ENCODE measurements at regions not wholly inside any gene's neighbourhood (a gene's known extent, or its start where the extent isn't known, plus 50 kb on each side); places are given as distances from the start of the nearest gene placed in this dataset.

GRCh38 chr12:33310471-33310870, 129.1 kb downstream of the SYT10 start:
- no peaks in the 10 kb centered on the region for H3K36me3 ChIP-seq (replicated peaks in 1 of 2; ENCODE audit: control insufficient read depth in 1 of 2, insufficient read depth in 2 of 2, low read length in 2 of 2)
- no peak overlapping the region for H3K4me2 ChIP-seq (ENCODE audit: low read depth, low read length)
- no peaks in the 10 kb centered on the region for H3K9me3 ChIP-seq (ENCODE audit: low read length)
- 29% methylated on average over 4 of the region's 4 CpGs for WGBS (ENCODE audit: low lambda C conversion rate)
- DNase-seq (ENCODE audit: low spot score), result no peak
- BruUV-seq (replicated peaks), result no TSS peak
- intact Hi-C loops (cut with micrococcal nuclease; ENCODE audit: unreplicated experiment) (no loop called here), in situ Hi-C loops (cut with HindIII; ENCODE audit: extremely low pct_ligation_motif_present, low pct_unique_long_range_greater_than_20kb) (no loop called here)
- TF ChIP-seq AKAP8 (CRISPR knock-in tag; IDR thresholded peaks at IDR 0.05), result no peak
- no peak for TF ChIP-seq ATF2 (CRISPR knock-in tag; IDR thresholded peaks at IDR 0.05)
- no peak for TF ChIP-seq PAXIP1 (CRISPR knock-in tag; conservative IDR thresholded peaks at IDR 0.05)
- no peak for TF ChIP-seq ZNF230 (CRISPR knock-in tag; IDR thresholded peaks at IDR 0.05)
- no peak for TF ChIP-seq NFYB (CRISPR knock-in tag; IDR thresholded peaks at IDR 0.05)
- TF ChIP-seq ARID5B (CRISPR knock-in tag; IDR thresholded peaks at IDR 0.05), result no peak
- no peak for TF ChIP-seq ZC3H13 (CRISPR knock-in tag; IDR thresholded peaks at IDR 0.05)
- no peak for TF ChIP-seq POGK (CRISPR knock-in tag; conservative IDR thresholded peaks at IDR 0.05)
- TF ChIP-seq SKIL (CRISPR knock-in tag; IDR thresholded peaks at IDR 0.05; ENCODE audit: borderline replicate concordance), result no peak
- no peaks in the 10 kb centered on the region for H4K20me1 ChIP-seq (ENCODE audit: insufficient read depth, low read length)
- H3K79me2 ChIP-seq (ENCODE audit: insufficient read depth, low read length), result no peaks in the 10 kb centered on the region
- H3K9ac ChIP-seq (ENCODE audit: insufficient read depth, low read depth, low read length), result no peak overlapping the region
- ChIA-PET POLR2A (no interaction called here), CTCF (ENCODE audit: low intra/inter-chr PET ratio, low total read pairs) (no interaction called here)
- no peak for ATAC-seq
- no peaks in the 10 kb centered on the region for H3K27me3 ChIP-seq (ENCODE audit: control insufficient read depth in 1 of 2, insufficient read depth in 2 of 2, low read length in 2 of 2)
- no peak overlapping the region for H3K4me3 ChIP-seq (replicated peaks in 1 of 3; ENCODE audit: insufficient read depth in 1 of 3, low read depth in 2 of 3, low read length in 3 of 3)
- no peak for FAIRE-seq
- no peaks in the 10 kb centered on the region for H3K4me1 ChIP-seq (ENCODE audit: insufficient read depth, low read length)
- no peak overlapping the region for H2AFZ ChIP-seq (ENCODE audit: low read length)
- no peak overlapping the region for H3K27ac ChIP-seq (ENCODE audit: extremely low read length, insufficient read depth, low read length)
